Gastrocnemius medialis (tissue), 4 donors: ENCODE measurements at regions not wholly inside any gene's neighbourhood (a gene's known extent, or its start where the extent isn't known, plus 50 kb on each side); places are given as distances from the start of the nearest gene placed in this dataset.
"Not testable (repeated sequence)": the region's sequence is repeated elsewhere in the genome, so short reads cannot be mapped to it uniquely, and the experiment has no call there.

Source experiments
- ATAC-seq, 2 donors: fragments of 150-250 bp; one replicate each; pipeline ENCODE4 v1.9.1; 2016
- DNase-seq, 2 donors: peaks; one replicate each; pipeline ENCODE4 v3.0.0-alpha.2; 2019
- H3K27ac ChIP-seq, 4 donors: fragments of 200-600 bp; sonication (generic); 1 replicate in 1 of 4; 2 replicates in 3 of 4; pipeline ENCODE4 v1.5.1; 2016 to 2018; ENCODE audit warnings: mild to moderate bottlenecking in 2 of 4, moderate library complexity in 1 of 4
- H3K27me3 ChIP-seq, 3 donors: fragments of 200-600 bp; sonication (generic) in 2 of 3; 1 replicate in 1 of 3; 2 replicates in 2 of 3; pipeline versions ENCODE4 v1.5.1 to v1.6.0; 2016 to 2019; ENCODE audit warnings: mild to moderate bottlenecking in 1 of 3, moderate library complexity in 1 of 3
- H3K36me3 ChIP-seq, 2 donors: fragments of 200-600 bp; sonication (generic) in 1 of 2; one replicate each; pipeline ENCODE4 v1.5.1; 2017 to 2018
- H3K4me1 ChIP-seq, 2 donors: fragments of 200-600 bp; sonication (generic) in 1 of 2; one replicate each; pipeline ENCODE4 v1.5.1; 2016 to 2017; ENCODE audit warnings: mild to moderate bottlenecking in 2 of 2
- H3K4me3 ChIP-seq, 4 donors: fragments of 200-600 bp; sonication (generic) in 3 of 4; 1 replicate in 1 of 4; 2 replicates in 3 of 4; pipeline ENCODE4 v1.5.1; 2016 to 2019; ENCODE audit warnings: mild to moderate bottlenecking in 2 of 4
- H3K9me3 ChIP-seq, 3 donors: fragments of 200-600 bp; sonication (generic) in 2 of 3; 1 replicate in 1 of 3; 2 replicates in 2 of 3; pipeline ENCODE4 v1.5.1; 2016 to 2019
- CTCF ChIP-seq, 5 experiments: fragments of 450-650 bp in 3 of 5; fragments of 200-600 bp in 2 of 5; sonication (generic) in 2 of 5; IDR thresholded peaks in 4 of 5; conservative IDR thresholded peaks in 1 of 5; 1 replicate in 4 of 5; 2 replicates in 1 of 5; pipeline ENCODE4 v1.5.1; 2016 to 2019; ENCODE audit warnings: antibody characterized with exemption in 5 of 5, mild to moderate bottlenecking in 3 of 5, moderate library complexity in 3 of 5
- POLR2A ChIP-seq, 2 donors: fragments of 450-650 bp; IDR thresholded peaks; one replicate each; pipeline ENCODE4 v1.6.1; 2017; ENCODE audit warnings: antibody characterized with exemption in 2 of 2, mild to moderate bottlenecking in 2 of 2, moderate library complexity in 2 of 2
- in situ Hi-C, 4 donors: fragments of 200-750 bp; cut with MboI; loops; one replicate each; pipeline versions ENCODE4 v1.15.0 to v1.8.0; 2017; ENCODE audit warnings: low sequenced_read_pairs in 4 of 4
- intact Hi-C: fragments of 100-400 bp; cut with DNase I; formaldehyde crosslinking; loops from one replicate; pipeline ENCODE4 v1.15.1; 2023; ENCODE audit warnings: low total_unique reads

GRCh38 chr3:110686701-110687100 lies 384.9 kb upstream of the NECTIN3 start:
- Histone ChIP-seq H3K36me3 (no peaks in the 10 kb centered on the region), H3K9me3 (no peaks in the 10 kb centered on the region), H3K27me3 (no peaks in the 10 kb centered on the region), H3K27ac (no peak overlapping the region), H3K4me1 (no peaks in the 10 kb centered on the region), H3K4me3 (no peak overlapping the region)
- TF ChIP-seq CTCF (IDR thresholded peaks at IDR 0.05 in 4 of 5, conservative IDR thresholded peaks at IDR 0.05 in 1 of 5) (no peak), POLR2A (IDR thresholded peaks at IDR 0.05) (no peak)
- in situ Hi-C loops (no loop called here), intact Hi-C loops (no loop called here)
- DNase-seq (no peak), ATAC-seq (no peak)

GRCh38 chr3:110687138-110687537 lies 384.5 kb upstream of the NECTIN3 start:
- intact Hi-C loops = no loop called here

GRCh38 chr3:110697961-110698360 lies 373.7 kb upstream of the NECTIN3 start:
- DNase-seq = no peak
- H3K4me1 ChIP-seq = no peaks in the 10 kb centered on the region
- TF ChIP-seq POLR2A (IDR thresholded peaks at IDR 0.05) (no peak), CTCF (IDR thresholded peaks at IDR 0.05 in 4 of 5, conservative IDR thresholded peaks at IDR 0.05 in 1 of 5) (no peak)
- H3K4me3 ChIP-seq = no peak overlapping the region
- ATAC-seq = no peak
- H3K9me3 ChIP-seq = no peaks in the 10 kb centered on the region
- no peak overlapping the region for H3K27ac ChIP-seq
- no peaks in the 10 kb centered on the region for H3K27me3 ChIP-seq
- intact Hi-C loops (no loop called here), in situ Hi-C loops (no loop called here)
- H3K36me3 ChIP-seq = no peaks in the 10 kb centered on the region

More at GRCh38 chr3:110687138-110687537, 384.5 kb upstream of the NECTIN3 start:
- in situ Hi-C loops = no loop called here
- no peaks in the 10 kb centered on the region for H3K36me3 ChIP-seq
- H3K9me3 ChIP-seq = no peaks in the 10 kb centered on the region
- no peak for DNase-seq
- no peaks in the 10 kb centered on the region for H3K4me1 ChIP-seq
- no peak for ATAC-seq
- no peak overlapping the region for H3K4me3 ChIP-seq
- H3K27me3 ChIP-seq = no peaks in the 10 kb centered on the region
- TF ChIP-seq CTCF (IDR thresholded peaks at IDR 0.05 in 4 of 5, conservative IDR thresholded peaks at IDR 0.05 in 1 of 5) (no peak), POLR2A (IDR thresholded peaks at IDR 0.05) (no peak)
- H3K27ac ChIP-seq = no peak overlapping the region

GRCh38 chr3:110704332-110704731 lies 367.3 kb upstream of the NECTIN3 start:
- H3K4me3 ChIP-seq, intact Hi-C loops, H3K4me1 ChIP-seq, H3K27me3 ChIP-seq, DNase-seq, H3K36me3 ChIP-seq, H3K9me3 ChIP-seq, ATAC-seq, H3K27ac ChIP-seq: not testable (repeated sequence)
- in situ Hi-C loops = loop anchor here in 1 of 4 donors (25.0 kb wide), 1 partner anchor 433 kb away; no protein-coding TSS in a partner anchor

- no peaks in the 10 kb centered on the region for H3K27me3 ChIP-seq
- DNase-seq = no peak
- intact Hi-C loops (no loop called here), in situ Hi-C loops (loop anchor here in 1 of 4 donors (25.0 kb wide), 1 partner anchor 429 kb away; no protein-coding TSS in a partner anchor)
- H3K4me1 ChIP-seq = no peaks in the 10 kb centered on the region
- ATAC-seq = no peak
- no peak overlapping the region for H3K4me3 ChIP-seq
- H3K9me3 ChIP-seq = no peaks in the 10 kb centered on the region
- H3K27ac ChIP-seq = no peak overlapping the region
- H3K36me3 ChIP-seq = no peaks in the 10 kb centered on the region
- TF ChIP-seq CTCF (IDR thresholded peaks at IDR 0.05 in 4 of 5, conservative IDR thresholded peaks at IDR 0.05 in 1 of 5) = no peak
- no peak for TF ChIP-seq POLR2A (IDR thresholded peaks at IDR 0.05)
Measured at GRCh38 chr3:110708156-110708555, 363.5 kb upstream of the NECTIN3 start.
